ENCODE measurements at regions not wholly inside any gene's neighbourhood (a gene's known extent, or its start where the extent isn't known, plus 50 kb on each side); places are given as distances from the start of the nearest gene placed in this dataset.
"Not testable (repeated sequence)": the region's sequence is repeated elsewhere in the genome, so short reads cannot be mapped to it uniquely, and the experiment has no call there.

DNA sequence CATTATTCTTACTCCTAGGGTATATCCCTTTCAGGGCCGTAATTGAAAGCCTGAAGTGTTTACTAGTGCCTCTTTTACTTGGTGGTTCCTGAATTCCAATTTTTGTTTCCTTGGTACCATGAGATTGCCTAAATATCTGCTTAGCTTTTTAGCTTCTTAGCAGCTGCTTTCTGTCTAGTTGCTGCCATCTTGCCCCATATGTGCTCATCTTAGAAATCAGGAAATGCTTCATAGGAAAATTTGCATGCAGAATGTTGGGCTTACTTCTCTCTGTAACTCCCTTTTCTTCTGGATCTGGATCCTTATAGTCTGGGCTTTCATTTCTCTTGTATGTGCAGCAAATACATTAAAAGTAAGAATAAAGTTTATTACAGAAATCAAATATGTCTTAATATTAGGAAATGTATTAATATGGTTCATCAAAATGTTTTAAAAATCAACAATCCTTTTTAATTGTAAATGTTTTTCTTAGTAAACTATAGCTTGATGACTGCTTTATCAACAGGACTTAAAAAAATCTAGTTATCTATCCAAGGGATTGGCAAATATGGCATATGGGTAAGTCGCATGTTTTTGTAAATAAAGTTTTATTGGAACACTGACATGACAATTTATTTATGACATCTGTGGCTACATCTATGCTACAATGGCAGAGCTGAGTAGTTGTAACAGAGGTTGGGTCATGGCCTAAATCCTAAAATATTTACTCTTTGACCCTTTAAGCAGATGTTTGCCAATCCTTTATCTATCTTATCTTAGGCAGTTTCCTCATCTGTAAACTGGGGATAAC is 73.5 kb upstream of the CDK6 start:
- DNase-seq, result no peak

DNA sequence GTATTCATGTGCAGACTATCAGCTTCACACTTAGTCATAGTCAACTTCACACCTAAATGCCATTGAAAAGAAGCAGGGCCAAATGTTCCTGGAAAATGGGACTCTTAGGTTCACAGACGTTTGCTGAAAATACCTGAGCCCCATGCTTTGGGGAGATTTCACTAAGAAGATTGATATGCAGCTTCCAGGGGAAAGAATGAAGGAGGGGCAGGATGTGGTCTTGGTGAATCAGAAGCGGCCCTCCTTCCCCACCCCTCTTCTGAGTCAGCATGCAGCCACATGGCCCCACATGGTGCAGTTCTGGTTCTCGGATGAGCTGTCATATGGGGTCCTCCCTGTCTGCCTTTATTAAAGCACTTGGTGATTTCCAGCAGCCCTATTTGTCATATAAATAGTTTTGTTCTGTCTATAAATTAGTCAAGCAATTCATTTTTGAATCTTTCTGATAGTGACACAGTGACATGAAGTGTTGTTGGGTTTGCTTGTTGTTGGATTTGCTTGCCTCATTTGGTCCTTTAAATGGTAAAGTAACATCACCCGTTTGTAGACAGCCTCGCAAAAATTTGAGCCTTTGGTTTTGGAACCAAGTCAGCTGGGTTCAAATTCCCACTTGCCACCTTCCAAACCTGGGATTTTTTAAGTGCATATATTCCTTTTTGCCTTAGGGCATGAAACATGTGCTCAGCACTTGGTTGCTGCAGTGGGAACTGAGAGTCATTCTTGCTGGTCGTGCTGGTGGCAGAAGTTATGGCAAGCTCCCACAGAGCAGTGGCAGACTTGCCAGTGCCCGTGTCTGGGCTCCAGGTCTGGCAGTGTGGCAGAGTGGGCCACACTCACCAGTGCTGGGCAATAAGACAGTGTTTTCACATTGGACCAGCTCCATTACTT is 68.1 kb upstream of the CDK6 start:
- no peak for DNase-seq

DNA sequence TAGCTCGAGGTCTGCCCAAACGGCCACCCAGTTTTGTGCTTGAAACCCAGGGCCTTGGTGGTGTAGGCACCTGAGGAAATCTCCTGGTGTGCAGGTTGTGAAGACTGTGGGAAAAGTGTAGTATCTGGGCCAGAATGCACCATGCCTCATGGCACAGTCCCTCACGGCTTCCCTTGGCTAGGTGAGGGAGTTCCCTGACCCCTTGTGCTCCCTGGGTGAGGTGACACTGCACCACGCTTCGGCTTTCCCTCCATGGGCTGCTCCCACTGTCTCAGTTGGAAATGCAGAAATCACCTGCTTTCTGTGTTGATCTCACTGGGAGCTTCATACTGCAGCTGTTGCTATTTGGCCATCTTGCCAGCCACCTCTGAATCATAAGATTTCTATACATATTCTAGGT is 62.4 kb upstream of the CDK6 start:
- no peak for DNase-seq

DNA sequence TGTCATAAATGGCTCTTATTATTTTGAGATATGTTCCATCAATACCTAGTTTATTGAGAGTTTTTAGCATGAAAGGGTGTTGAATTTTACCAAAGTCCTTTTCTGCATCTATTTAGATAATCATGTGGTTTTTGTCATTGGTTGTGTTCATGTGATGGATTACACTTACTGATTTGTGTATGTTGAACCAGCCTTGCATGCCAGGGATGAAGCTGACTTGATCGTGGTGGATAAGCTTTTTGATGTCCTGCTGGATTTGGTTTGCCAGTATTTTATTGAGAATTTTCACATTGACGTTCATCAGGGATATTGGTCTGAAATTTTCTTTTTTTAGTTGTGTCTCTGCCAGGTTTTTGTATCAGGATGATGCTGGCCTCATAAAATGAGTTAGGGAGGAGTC is 58.5 kb upstream of the CDK6 start:
- DNase-seq, result not testable (repeated sequence)

DNA sequence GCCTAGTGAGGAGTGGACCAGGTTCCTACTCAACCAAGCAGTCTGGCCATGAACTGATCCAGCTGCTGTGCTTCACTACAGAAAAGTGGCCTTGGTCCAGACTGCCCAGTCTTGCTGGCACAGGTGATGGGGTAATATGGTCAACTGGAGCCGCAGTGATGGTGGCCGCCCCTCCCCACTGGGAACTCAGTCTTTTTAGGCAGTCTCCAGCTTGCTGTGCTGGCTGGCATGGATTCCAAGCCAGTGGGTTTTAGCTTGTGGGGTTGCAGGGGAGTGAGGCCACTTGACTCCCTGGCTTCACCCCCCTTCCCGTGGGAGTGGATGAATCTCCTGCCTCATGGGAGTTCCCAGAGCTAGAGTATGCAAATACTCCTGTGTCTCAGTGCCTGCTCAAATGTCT is 52.7 kb upstream of the CDK6 start:
- DNase-seq, result no peak

All from NCI-H2171 (cell line).